Mesendoderm (in vitro differentiated cells): ENCODE measurements at regions not wholly inside any gene's neighbourhood (a gene's known extent, or its start where the extent isn't known, plus 50 kb on each side); places are given as distances from the start of the nearest gene placed in this dataset.
"Not testable (repeated sequence)": the region's sequence is repeated elsewhere in the genome, so short reads cannot be mapped to it uniquely, and the experiment has no call there.

ENCODE experiments used
- DNase-seq: peaks from one replicate; pipeline ENCODE4 v3.0.0; 2013
- H2AK5ac ChIP-seq: 2 replicates; pipeline ENCODE4 v1.6.1; 2013; ENCODE audit warnings: low read length, inconsistent platforms
- H2BK120ac ChIP-seq: 2 replicates; pipeline ENCODE4 v1.6.1; 2013; ENCODE audit warnings: low read depth, mild to moderate bottlenecking, low read length, moderate library complexity, mixed read lengths
- H2BK15ac ChIP-seq: replicated peaks from 2 replicates; pipeline ENCODE4 v1.6.1; 2013; ENCODE audit warnings: low read depth, mild to moderate bottlenecking, moderate library complexity
- H2BK5ac ChIP-seq: 2 replicates; pipeline ENCODE4 v1.6.1; 2013; ENCODE audit warnings: low read length, inconsistent platforms
- H3K18ac ChIP-seq: 2 replicates; pipeline ENCODE4 v1.6.1; 2013; ENCODE audit warnings: mild to moderate bottlenecking, low read length, mixed read lengths
- H3K23ac ChIP-seq: one replicate; pipeline ENCODE4 v1.6.1; 2013; ENCODE audit warnings: low read length
- H3K27ac ChIP-seq: 2 replicates; pipeline ENCODE4 v1.5.1; 2013; ENCODE audit warnings: low read depth, mild to moderate bottlenecking, inconsistent platforms, low read length, moderate library complexity
- H3K27me3 ChIP-seq: 2 replicates; pipeline ENCODE4 v1.6.1; 2013; ENCODE audit warnings: low read length, control low read depth, mild to moderate bottlenecking, inconsistent platforms; ENCODE audit not compliant: insufficient read depth, poor library complexity
- H3K36me3 ChIP-seq: 2 replicates; pipeline ENCODE4 v1.6.1; 2013; ENCODE audit warnings: low read length, inconsistent platforms; ENCODE audit not compliant: control insufficient read depth, insufficient read depth
- H3K4ac ChIP-seq: one replicate; pipeline ENCODE4 v1.6.1; 2013; ENCODE audit warnings: low read depth, mild to moderate bottlenecking, low read length, moderate library complexity
- H3K4me1 ChIP-seq: 2 replicates; pipeline ENCODE4 v1.6.1; 2013; ENCODE audit warnings: low read depth, low read length, inconsistent platforms; ENCODE audit not compliant: control insufficient read depth
- H3K4me2 ChIP-seq: 2 replicates; pipeline ENCODE4 v1.6.1; 2013; ENCODE audit warnings: low read length
- H3K4me3 ChIP-seq: 2 replicates; pipeline ENCODE4 v1.5.1; 2013; ENCODE audit warnings: mild to moderate bottlenecking, low read length
- H3K56ac ChIP-seq: one replicate; pipeline ENCODE4 v1.6.1; 2013; ENCODE audit warnings: low read length
- H3K79me1 ChIP-seq: 2 replicates; pipeline ENCODE4 v1.6.1; 2013; ENCODE audit warnings: low read length, inconsistent platforms
- H3K79me2 ChIP-seq: 2 replicates; pipeline ENCODE4 v1.6.1; 2013; ENCODE audit warnings: mild to moderate bottlenecking, low read length; ENCODE audit not compliant: control insufficient read depth, insufficient read depth
- H3K9ac ChIP-seq: 2 replicates; pipeline ENCODE4 v1.6.1; 2013; ENCODE audit warnings: low read length, inconsistent platforms
- H4K5ac ChIP-seq: one replicate; pipeline ENCODE4 v1.6.1; 2013; ENCODE audit warnings: low read length
- H4K8ac ChIP-seq: one replicate; pipeline ENCODE4 v1.6.1; 2013; ENCODE audit warnings: low read depth, mild to moderate bottlenecking, control low read depth, low read length, moderate library complexity
- WGBS: extraction: QIAGEN DNeasy Blood & Tissue Kit; methylation state at CpG from one replicate; pipeline ENCODE4 v1.1.7; 2013; ENCODE audit warnings: low lambda C conversion rate, missing lambda C conversion rate; ENCODE audit not compliant: insufficient coverage; ENCODE audit errors: extremely low coverage; 5-methylcytosine and 5-hydroxymethylcytosine counted together

DNA sequence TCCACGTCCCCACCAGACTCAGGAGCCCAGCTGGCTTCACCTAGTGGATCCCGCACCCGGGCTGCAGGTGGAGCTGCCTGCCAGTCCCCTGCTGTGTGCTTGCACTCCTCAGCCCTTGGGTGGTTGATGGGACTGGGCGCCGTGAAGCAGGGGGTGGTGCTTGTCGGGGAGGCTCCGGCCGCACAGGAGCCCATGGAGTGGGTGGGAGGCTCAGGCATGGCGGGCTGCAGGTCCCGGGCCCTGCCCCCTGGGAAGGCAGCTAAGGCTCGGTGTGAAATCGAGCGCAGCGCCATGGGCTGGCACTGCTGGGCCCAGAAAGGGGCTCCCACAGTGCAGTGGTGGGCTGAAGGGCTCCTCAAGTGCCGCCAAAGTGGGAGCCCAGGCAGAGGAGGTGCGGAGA lies 1294.9 kb upstream of the MAP3K7 start:
- not testable (repeated sequence) for H3K79me2 ChIP-seq, H3K36me3 ChIP-seq, H2BK120ac ChIP-seq, H3K4me1 ChIP-seq, H4K5ac ChIP-seq, H2BK15ac ChIP-seq, H3K79me1 ChIP-seq, H3K18ac ChIP-seq, H3K27ac ChIP-seq, H3K4me3 ChIP-seq, H3K23ac ChIP-seq, DNase-seq, H4K8ac ChIP-seq, H2AK5ac ChIP-seq, H3K27me3 ChIP-seq, H3K4ac ChIP-seq, H2BK5ac ChIP-seq, H3K9ac ChIP-seq, H3K4me2 ChIP-seq, H3K56ac ChIP-seq
- WGBS: no CpG with 5 or more reads among the region's 16 CpGs

DNA sequence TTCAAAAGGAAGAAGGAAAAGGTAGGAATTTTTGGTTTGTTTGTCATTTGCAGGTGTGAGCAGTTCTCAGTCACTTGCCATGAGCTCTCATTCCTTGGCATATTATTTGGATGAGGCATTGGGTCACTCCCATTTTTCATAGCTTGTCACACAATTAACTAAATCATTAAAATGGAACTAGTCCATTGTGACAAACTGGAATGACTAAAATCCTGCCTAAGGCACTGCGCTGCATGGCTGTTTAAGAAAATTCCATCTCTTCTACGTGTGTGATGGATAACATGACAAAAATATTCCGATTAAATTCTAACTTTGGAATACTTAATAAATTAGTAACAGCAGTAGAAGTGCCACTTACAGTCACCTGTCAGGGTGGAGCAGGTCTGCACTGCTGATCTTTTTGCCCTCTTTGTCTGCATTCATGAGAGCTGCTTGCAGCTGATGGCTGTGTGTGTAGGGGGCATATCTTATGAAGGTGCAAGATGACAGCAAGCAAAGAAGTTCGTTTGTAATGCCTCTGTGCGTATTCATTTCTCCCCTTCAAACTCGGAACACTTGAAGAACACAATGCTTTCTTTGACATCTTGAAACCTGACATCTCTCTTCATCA lies 1292.6 kb upstream of the MAP3K7 start:
- Histone ChIP-seq H3K56ac (no peak overlapping the region), H3K4me1 (no peaks in the 10 kb centered on the region), H3K4me3 (no peak overlapping the region), H3K27ac (no peak overlapping the region), H2BK120ac (no peak overlapping the region), H3K4me2 (no peak overlapping the region), H3K27me3 (no peaks in the 10 kb centered on the region), H4K5ac (no peak overlapping the region), H3K9ac (no peak overlapping the region), H3K18ac (no peak overlapping the region), H3K4ac (no peak overlapping the region), H3K79me1 (no peaks in the 10 kb centered on the region), H3K23ac (no peak overlapping the region), H3K36me3 (no peaks in the 10 kb centered on the region), H2AK5ac (no peak overlapping the region), H2BK15ac (no peak overlapping the region), H4K8ac (no peak overlapping the region), H3K79me2 (no peaks in the 10 kb centered on the region), H2BK5ac (no peak overlapping the region)
- DNase-seq: no peak
- WGBS: no CpG with 5 or more reads among the region's 6 CpGs

DNA sequence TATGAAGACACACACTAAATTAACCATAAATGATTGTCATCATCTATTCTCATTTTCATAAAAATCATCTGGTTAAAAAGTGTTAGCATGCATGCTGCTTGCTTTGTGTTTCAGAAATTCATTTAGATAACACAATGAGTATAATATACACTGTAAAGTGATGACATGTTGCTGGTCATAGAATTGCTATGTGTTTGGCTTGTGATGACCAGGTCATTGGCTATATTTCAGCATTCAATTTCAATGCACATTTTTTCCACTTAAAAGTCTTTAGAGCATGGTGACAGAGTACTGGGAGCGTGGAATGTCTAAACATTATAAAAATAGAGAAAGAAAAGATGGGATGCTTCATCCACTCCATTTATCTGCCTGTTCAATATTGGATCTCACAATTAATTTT lies 1291.1 kb upstream of the MAP3K7 start:
- Histone ChIP-seq H3K27ac (no peak overlapping the region), H3K79me1 (no peaks in the 10 kb centered on the region), H3K4me2 (no peak overlapping the region), H3K23ac (no peak overlapping the region), H3K36me3 (no peaks in the 10 kb centered on the region), H2BK5ac (no peak overlapping the region), H3K27me3 (no peaks in the 10 kb centered on the region), H3K4me1 (no peaks in the 10 kb centered on the region), H2AK5ac (no peak overlapping the region), H4K5ac (no peak overlapping the region), H3K18ac (no peak overlapping the region), H3K4ac (no peak overlapping the region), H3K4me3 (no peak overlapping the region), H2BK15ac (no peak overlapping the region), H3K79me2 (no peaks in the 10 kb centered on the region), H2BK120ac (no peak overlapping the region), H3K56ac (no peak overlapping the region), H3K9ac (no peak overlapping the region), H4K8ac (no peak overlapping the region)
- DNase-seq: no peak
- WGBS: no CpG with 5 or more reads among the region's 1 CpG

DNA sequence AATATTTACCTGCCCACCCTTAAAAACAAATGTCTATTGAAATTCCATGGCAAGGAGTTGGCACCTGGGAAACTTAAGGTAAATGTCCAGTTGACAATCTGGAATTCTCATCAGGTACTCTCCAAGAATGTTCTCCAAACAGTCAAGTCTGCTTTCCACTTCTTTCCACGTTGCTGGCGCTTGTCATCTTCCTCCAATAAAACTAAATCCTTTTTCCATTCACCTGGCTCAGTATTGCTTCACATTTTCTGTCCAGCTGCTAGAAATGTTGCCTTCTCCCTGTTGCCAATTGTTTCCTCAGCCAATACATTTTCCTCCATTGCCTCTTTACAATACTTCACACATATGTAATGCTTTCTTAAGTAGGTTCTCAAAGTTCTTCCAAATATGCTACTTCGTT lies 1288.1 kb upstream of the MAP3K7 start:
- no peak overlapping the region for H2BK15ac ChIP-seq
- H2BK120ac ChIP-seq: no peak overlapping the region
- no peak overlapping the region for H3K56ac ChIP-seq
- no peaks in the 10 kb centered on the region for H3K79me2 ChIP-seq
- H4K5ac ChIP-seq: no peak overlapping the region
- no peak for DNase-seq
- no peaks in the 10 kb centered on the region for H3K27me3 ChIP-seq
- no peaks in the 10 kb centered on the region for H3K79me1 ChIP-seq
- H4K8ac ChIP-seq: no peak overlapping the region
- H3K4ac ChIP-seq: no peak overlapping the region
- no CpG with 5 or more reads among the region's 3 CpGs for WGBS
- H3K4me1 ChIP-seq: no peaks in the 10 kb centered on the region
- H2BK5ac ChIP-seq: no peak overlapping the region
- no peaks in the 10 kb centered on the region for H3K36me3 ChIP-seq
- H3K4me3 ChIP-seq: no peak overlapping the region
- no peak overlapping the region for H3K27ac ChIP-seq
- H2AK5ac ChIP-seq: no peak overlapping the region
- no peak overlapping the region for H3K18ac ChIP-seq
- H3K9ac ChIP-seq: no peak overlapping the region
- no peak overlapping the region for H3K23ac ChIP-seq
- no peak overlapping the region for H3K4me2 ChIP-seq

DNA sequence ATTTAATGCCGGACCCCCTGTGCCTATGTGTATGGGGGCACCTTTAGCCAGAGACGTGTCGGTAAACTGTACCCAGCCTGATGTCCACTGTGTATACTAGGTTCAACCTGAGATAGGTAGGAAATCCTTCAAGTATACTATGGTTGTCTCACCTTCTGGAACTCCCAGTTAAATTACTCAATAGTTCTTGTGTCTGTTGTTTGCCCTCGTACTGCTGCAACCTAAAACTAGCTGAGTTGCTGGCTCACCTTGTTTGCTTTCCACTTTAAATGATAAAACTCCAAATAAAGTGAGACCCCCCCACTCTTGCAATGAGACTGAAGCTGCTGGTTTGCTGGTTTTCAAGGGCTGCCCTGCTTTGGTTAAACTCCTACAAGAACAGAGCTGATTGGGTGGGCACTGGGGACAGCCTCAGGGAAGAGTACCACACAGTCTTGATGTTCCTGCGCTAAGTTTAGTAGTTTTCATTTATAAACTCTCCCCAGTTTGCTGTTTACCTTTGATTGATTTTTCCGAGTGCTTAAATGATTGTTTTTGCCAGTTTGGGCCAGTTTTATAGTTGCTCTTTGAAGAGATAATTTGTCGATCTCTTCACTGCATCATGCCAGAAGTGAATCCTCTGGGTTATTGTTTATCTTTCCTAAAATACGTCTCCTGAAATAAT lies 1281.8 kb upstream of the MAP3K7 start:
- Histone ChIP-seq H3K27ac (no peak overlapping the region), H3K4me1 (no peaks in the 10 kb centered on the region), H2AK5ac (no peak overlapping the region), H2BK120ac (no peak overlapping the region), H3K56ac (no peak overlapping the region), H3K79me2 (no peaks in the 10 kb centered on the region), H2BK15ac (no peak overlapping the region), H3K9ac (no peak overlapping the region), H4K5ac (no peak overlapping the region), H3K79me1 (no peaks in the 10 kb centered on the region), H3K27me3 (no peaks in the 10 kb centered on the region), H3K36me3 (no peaks in the 10 kb centered on the region), H3K4me2 (no peak overlapping the region), H3K4ac (no peak overlapping the region), H3K23ac (no peak overlapping the region), H3K4me3 (no peak overlapping the region), H2BK5ac (no peak overlapping the region), H3K18ac (no peak overlapping the region), H4K8ac (no peak overlapping the region)
- DNase-seq: no peak
- WGBS: no CpG with 5 or more reads among the region's 8 CpGs

DNA sequence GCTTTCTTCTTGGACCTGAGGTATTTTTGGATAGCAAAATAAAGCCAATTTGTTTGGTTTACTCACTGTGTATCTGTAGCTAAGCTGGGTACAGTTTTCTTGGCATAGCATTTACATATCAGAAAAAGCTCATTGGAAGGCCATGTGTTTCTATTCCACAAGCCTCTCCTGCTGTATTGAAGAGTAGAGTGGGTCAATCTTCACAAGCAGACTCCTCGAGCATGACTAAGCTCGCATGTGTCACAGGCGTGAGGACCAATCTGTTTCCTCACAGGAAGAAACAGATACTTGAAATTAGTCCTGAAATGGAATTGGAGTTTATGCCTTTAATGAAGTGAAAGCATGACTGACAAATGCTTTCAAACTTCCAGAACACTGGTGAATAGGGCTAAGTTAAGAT lies 1279.0 kb upstream of the MAP3K7 start:
- Histone ChIP-seq H3K4me3 (no peak overlapping the region), H3K79me1 (no peaks in the 10 kb centered on the region), H3K56ac (no peak overlapping the region), H3K23ac (no peak overlapping the region), H3K9ac (no peak overlapping the region), H3K18ac (no peak overlapping the region), H3K79me2 (no peaks in the 10 kb centered on the region), H3K27ac (no peak overlapping the region), H2BK120ac (no peak overlapping the region), H2AK5ac (no peak overlapping the region), H2BK15ac (no peak overlapping the region), H3K36me3 (no peaks in the 10 kb centered on the region), H4K8ac (no peak overlapping the region), H3K4me1 (no peaks in the 10 kb centered on the region), H4K5ac (no peak overlapping the region), H3K27me3 (no peaks in the 10 kb centered on the region), H3K4me2 (no peak overlapping the region), H3K4ac (no peak overlapping the region), H2BK5ac (no peak overlapping the region)
- no peak for DNase-seq
- no CpG with 5 or more reads among the region's 3 CpGs for WGBS
